GM19240 (cell line): ENCODE measurements at regions not wholly inside any gene's neighbourhood (a gene's known extent, or its start where the extent isn't known, plus 50 kb on each side); places are given as distances from the start of the nearest gene placed in this dataset.

ENCODE experiments used
- DNase-seq: peaks from one replicate; pipeline ENCODE4 v3.0.0; 2011; ENCODE audit warnings: low spot score; ENCODE audit not compliant: insufficient read length

GRCh38 chr4:112889619-112890527 is 159.6 kb upstream of the ANK2 start:
- DNase-seq = no peak

- DNase-seq = no peak
Observed at GRCh38 chr4:112894480-112894879, 155.0 kb upstream of the ANK2 start.

- no peak for DNase-seq
Observed at GRCh38 chr4:112894951-112895350, 154.5 kb upstream of the ANK2 start.

- DNase-seq = no peak
Observed at GRCh38 chr4:112895811-112896608, 153.4 kb upstream of the ANK2 start.

- DNase-seq = no peak
Observed at GRCh38 chr4:112896609-112897190, 152.8 kb upstream of the ANK2 start.

GRCh38 chr4:112897543-112897942 is 151.9 kb upstream of the ANK2 start:
- no peak for DNase-seq

- DNase-seq = no peak
Observed at GRCh38 chr4:112898357-112899141, 150.9 kb upstream of the ANK2 start.

GRCh38 chr4:112900416-112900815 is 149.0 kb upstream of the ANK2 start:
- DNase-seq = no peak

- DNase-seq = no peak
Observed at GRCh38 chr4:112901962-112902411, 147.5 kb upstream of the ANK2 start.

- no peak for DNase-seq
Observed at GRCh38 chr4:112905728-112906127, 143.7 kb upstream of the ANK2 start.

GRCh38 chr4:112908511-112908910 is 140.9 kb upstream of the ANK2 start:
- no peak for DNase-seq

- no peak for DNase-seq
Observed at GRCh38 chr4:112910109-112910736, 139.2 kb upstream of the ANK2 start.

GRCh38 chr4:112916868-112917267 is 132.6 kb upstream of the ANK2 start:
- DNase-seq = no peak

- DNase-seq = no peak
Observed at GRCh38 chr4:112923516-112923915, 125.9 kb upstream of the ANK2 start.

- DNase-seq = no peak
Observed at GRCh38 chr4:112926819-112927218, 122.6 kb upstream of the ANK2 start.

GRCh38 chr4:112927544-112927943 is 121.9 kb upstream of the ANK2 start:
- no peak for DNase-seq

- DNase-seq = no peak
Observed at GRCh38 chr4:112931001-112931400, 118.5 kb upstream of the ANK2 start.

GRCh38 chr4:112933790-112934189 is 115.7 kb upstream of the ANK2 start:
- no peak for DNase-seq

- no peak for DNase-seq
Observed at GRCh38 chr4:112938461-112939058, 110.9 kb upstream of the ANK2 start.

GRCh38 chr4:112939901-112940300 is 109.6 kb upstream of the ANK2 start:
- no peak for DNase-seq
